ENCODE measurements at regions not wholly inside any gene's neighbourhood (a gene's known extent, or its start where the extent isn't known, plus 50 kb on each side); places are given as distances from the start of the nearest gene placed in this dataset.
"Not testable (repeated sequence)": the region's sequence is repeated elsewhere in the genome, so short reads cannot be mapped to it uniquely, and the experiment has no call there.

- not testable (repeated sequence) for H3K27ac ChIP-seq (ENCODE audit: low read depth in 2 of 2, low read length in 1 of 2); H3K27me3 ChIP-seq (ENCODE audit: control insufficient read depth in 1 of 2, insufficient read depth in 2 of 2, low read length in 2 of 2); H3K36me3 ChIP-seq (ENCODE audit: control insufficient read depth in 2 of 2, insufficient read depth in 2 of 2, low read length in 1 of 2); H3K4me1 ChIP-seq (ENCODE audit: control insufficient read depth in 2 of 2, insufficient read depth in 2 of 2, low read length in 1 of 2); H3K4me3 ChIP-seq (ENCODE audit: low read depth in 1 of 2, low read length in 2 of 2); H3K9me3 ChIP-seq (ENCODE audit: control insufficient read depth in 2 of 2, insufficient read depth in 1 of 2, low read depth in 1 of 2, low read length in 1 of 2)
- WGBS, 2 donors, result 78 to 79% methylated on average over 2 of the region's 2 CpGs
These were observed 140.9 kb upstream of the GOLGA6L4 start for GRCh38 chr15:84094720-84095119.

GRCh38 chr15:84097053-84097452 is 138.5 kb upstream of the GOLGA6L4 start:
- H3K36me3 ChIP-seq (ENCODE audit: control insufficient read depth in 2 of 2, insufficient read depth in 2 of 2, low read length in 1 of 2); H3K4me1 ChIP-seq (ENCODE audit: control insufficient read depth in 2 of 2, insufficient read depth in 2 of 2, low read length in 1 of 2); H3K27me3 ChIP-seq (ENCODE audit: control insufficient read depth in 1 of 2, insufficient read depth in 2 of 2, low read length in 2 of 2); H3K4me3 ChIP-seq (ENCODE audit: low read depth in 1 of 2, low read length in 2 of 2); H3K27ac ChIP-seq (ENCODE audit: low read depth in 2 of 2, low read length in 1 of 2); H3K9me3 ChIP-seq (ENCODE audit: control insufficient read depth in 2 of 2, insufficient read depth in 1 of 2, low read depth in 1 of 2, low read length in 1 of 2): not testable (repeated sequence)
- WGBS, 2 donors, result 59 to 73% methylated on average over 3 of the region's 3 CpGs

GRCh38 chr15:84098604-84099003 is 137.0 kb upstream of the GOLGA6L4 start:
- Histone ChIP-seq H3K9me3 (ENCODE audit: control insufficient read depth in 2 of 2, insufficient read depth in 1 of 2, low read depth in 1 of 2, low read length in 1 of 2) (no peaks in the 10 kb centered on the region), H3K36me3 (ENCODE audit: control insufficient read depth in 2 of 2, insufficient read depth in 2 of 2, low read length in 1 of 2) (no peaks in the 10 kb centered on the region), H3K27me3 (ENCODE audit: control insufficient read depth in 1 of 2, insufficient read depth in 2 of 2, low read length in 2 of 2) (no peaks in the 10 kb centered on the region), H3K4me1 (ENCODE audit: control insufficient read depth in 2 of 2, insufficient read depth in 2 of 2, low read length in 1 of 2) (no peaks in the 10 kb centered on the region), H3K27ac (ENCODE audit: low read depth in 2 of 2, low read length in 1 of 2) (no peak overlapping the region), H3K4me3 (ENCODE audit: low read depth in 1 of 2, low read length in 2 of 2) (no peak overlapping the region)

- Histone ChIP-seq H3K27ac (ENCODE audit: low read depth in 2 of 2, low read length in 1 of 2) (no peak overlapping the region), H3K9me3 (ENCODE audit: control insufficient read depth in 2 of 2, insufficient read depth in 1 of 2, low read depth in 1 of 2, low read length in 1 of 2) (no peaks in the 10 kb centered on the region), H3K36me3 (ENCODE audit: control insufficient read depth in 2 of 2, insufficient read depth in 2 of 2, low read length in 1 of 2) (no peaks in the 10 kb centered on the region), H3K27me3 (ENCODE audit: control insufficient read depth in 1 of 2, insufficient read depth in 2 of 2, low read length in 2 of 2) (no peaks in the 10 kb centered on the region), H3K4me3 (ENCODE audit: low read depth in 1 of 2, low read length in 2 of 2) (no peak overlapping the region), H3K4me1 (ENCODE audit: control insufficient read depth in 2 of 2, insufficient read depth in 2 of 2, low read length in 1 of 2) (no peaks in the 10 kb centered on the region)
- WGBS, 2 donors, result 6 to 9% methylated on average over 1 of the region's 1 CpG
These were observed 136.4 kb upstream of the GOLGA6L4 start for GRCh38 chr15:84099181-84099580.

- H3K36me3 ChIP-seq (ENCODE audit: control insufficient read depth in 2 of 2, insufficient read depth in 2 of 2, low read length in 1 of 2), result no peaks in the 10 kb centered on the region
- H3K9me3 ChIP-seq (ENCODE audit: control insufficient read depth in 2 of 2, insufficient read depth in 1 of 2, low read depth in 1 of 2, low read length in 1 of 2), result no peaks in the 10 kb centered on the region
- no peaks in the 10 kb centered on the region for H3K4me1 ChIP-seq (ENCODE audit: control insufficient read depth in 2 of 2, insufficient read depth in 2 of 2, low read length in 1 of 2)
- no peak overlapping the region for H3K4me3 ChIP-seq (ENCODE audit: low read depth in 1 of 2, low read length in 2 of 2)
- 74 to 82% methylated on average over 4 of the region's 4 CpGs for WGBS, 2 donors
- no peak overlapping the region for H3K27ac ChIP-seq (ENCODE audit: low read depth in 2 of 2, low read length in 1 of 2)
- no peaks in the 10 kb centered on the region for H3K27me3 ChIP-seq (ENCODE audit: control insufficient read depth in 1 of 2, insufficient read depth in 2 of 2, low read length in 2 of 2)
These were observed 132.2 kb upstream of the GOLGA6L4 start for GRCh38 chr15:84103345-84103744.

- H3K27me3 ChIP-seq (ENCODE audit: control insufficient read depth in 1 of 2, insufficient read depth in 2 of 2, low read length in 2 of 2), result no peaks in the 10 kb centered on the region
- WGBS, 2 donors, result 68 to 69% methylated on average over 3 of the region's 3 CpGs
These were observed 130.7 kb upstream of the GOLGA6L4 start for GRCh38 chr15:84104853-84105252.

GRCh38 chr15:84108728-84109127 is 126.8 kb upstream of the GOLGA6L4 start:
- no peaks in the 10 kb centered on the region for H3K36me3 ChIP-seq (ENCODE audit: control insufficient read depth in 2 of 2, insufficient read depth in 2 of 2, low read length in 1 of 2)
- no peak overlapping the region for H3K27ac ChIP-seq (ENCODE audit: low read depth in 2 of 2, low read length in 1 of 2)
- no peaks in the 10 kb centered on the region for H3K9me3 ChIP-seq (ENCODE audit: control insufficient read depth in 2 of 2, insufficient read depth in 1 of 2, low read depth in 1 of 2, low read length in 1 of 2)
- 77 to 80% methylated on average over 2 of the region's 2 CpGs for WGBS, 2 donors
- H3K4me1 ChIP-seq (ENCODE audit: control insufficient read depth in 2 of 2, insufficient read depth in 2 of 2, low read length in 1 of 2), result no peaks in the 10 kb centered on the region
- no peaks in the 10 kb centered on the region for H3K27me3 ChIP-seq (ENCODE audit: control insufficient read depth in 1 of 2, insufficient read depth in 2 of 2, low read length in 2 of 2)
- no peak overlapping the region for H3K4me3 ChIP-seq (ENCODE audit: low read depth in 1 of 2, low read length in 2 of 2)

More at GRCh38 chr15:84104853-84105252, 130.7 kb upstream of the GOLGA6L4 start:
- no peaks in the 10 kb centered on the region for H3K9me3 ChIP-seq (ENCODE audit: control insufficient read depth in 2 of 2, insufficient read depth in 1 of 2, low read depth in 1 of 2, low read length in 1 of 2)
- H3K27ac ChIP-seq (ENCODE audit: low read depth in 2 of 2, low read length in 1 of 2), result no peak overlapping the region
- H3K4me1 ChIP-seq (ENCODE audit: control insufficient read depth in 2 of 2, insufficient read depth in 2 of 2, low read length in 1 of 2), result no peaks in the 10 kb centered on the region
- H3K36me3 ChIP-seq (ENCODE audit: control insufficient read depth in 2 of 2, insufficient read depth in 2 of 2, low read length in 1 of 2), result no peaks in the 10 kb centered on the region
- H3K4me3 ChIP-seq (ENCODE audit: low read depth in 1 of 2, low read length in 2 of 2), result no peak overlapping the region

- Histone ChIP-seq H3K27ac (ENCODE audit: low read depth in 2 of 2, low read length in 1 of 2) (no peak overlapping the region), H3K27me3 (ENCODE audit: control insufficient read depth in 1 of 2, insufficient read depth in 2 of 2, low read length in 2 of 2) (no peaks in the 10 kb centered on the region), H3K4me1 (ENCODE audit: control insufficient read depth in 2 of 2, insufficient read depth in 2 of 2, low read length in 1 of 2) (no peaks in the 10 kb centered on the region), H3K36me3 (ENCODE audit: control insufficient read depth in 2 of 2, insufficient read depth in 2 of 2, low read length in 1 of 2) (no peaks in the 10 kb centered on the region), H3K4me3 (ENCODE audit: low read depth in 1 of 2, low read length in 2 of 2) (no peak overlapping the region), H3K9me3 (ENCODE audit: control insufficient read depth in 2 of 2, insufficient read depth in 1 of 2, low read depth in 1 of 2, low read length in 1 of 2) (no peaks in the 10 kb centered on the region)
- WGBS, 2 donors, result 51 to 62% methylated on average over 2 of the region's 2 CpGs
These were observed 124.0 kb upstream of the GOLGA6L4 start for GRCh38 chr15:84111575-84111974.

- no peaks in the 10 kb centered on the region for H3K36me3 ChIP-seq (ENCODE audit: control insufficient read depth in 2 of 2, insufficient read depth in 2 of 2, low read length in 1 of 2)
- H3K4me1 ChIP-seq (ENCODE audit: control insufficient read depth in 2 of 2, insufficient read depth in 2 of 2, low read length in 1 of 2), result no peaks in the 10 kb centered on the region
- no peak overlapping the region for H3K27ac ChIP-seq (ENCODE audit: low read depth in 2 of 2, low read length in 1 of 2)
- H3K9me3 ChIP-seq (ENCODE audit: control insufficient read depth in 2 of 2, insufficient read depth in 1 of 2, low read depth in 1 of 2, low read length in 1 of 2), result no peaks in the 10 kb centered on the region
- no peak overlapping the region for H3K4me3 ChIP-seq (ENCODE audit: low read depth in 1 of 2, low read length in 2 of 2)
- H3K27me3 ChIP-seq (ENCODE audit: control insufficient read depth in 1 of 2, insufficient read depth in 2 of 2, low read length in 2 of 2), result no peaks in the 10 kb centered on the region
These were observed 123.5 kb upstream of the GOLGA6L4 start for GRCh38 chr15:84112025-84112424.

GRCh38 chr15:84113919-84114318 is 121.7 kb upstream of the GOLGA6L4 start:
- H3K27me3 ChIP-seq (ENCODE audit: control insufficient read depth in 1 of 2, insufficient read depth in 2 of 2, low read length in 2 of 2), result no peaks in the 10 kb centered on the region
- H3K4me1 ChIP-seq (ENCODE audit: control insufficient read depth in 2 of 2, insufficient read depth in 2 of 2, low read length in 1 of 2), result no peaks in the 10 kb centered on the region
- no peak overlapping the region for H3K4me3 ChIP-seq (ENCODE audit: low read depth in 1 of 2, low read length in 2 of 2)
- H3K27ac ChIP-seq (ENCODE audit: low read depth in 2 of 2, low read length in 1 of 2), result no peak overlapping the region
- H3K36me3 ChIP-seq (ENCODE audit: control insufficient read depth in 2 of 2, insufficient read depth in 2 of 2, low read length in 1 of 2), result no peaks in the 10 kb centered on the region
- no peaks in the 10 kb centered on the region for H3K9me3 ChIP-seq (ENCODE audit: control insufficient read depth in 2 of 2, insufficient read depth in 1 of 2, low read depth in 1 of 2, low read length in 1 of 2)
- WGBS, 2 donors, result 92 to 94% methylated on average over 5 of the region's 5 CpGs
